ENCODE measurements at regions not wholly inside any gene's neighbourhood (a gene's known extent, or its start where the extent isn't known, plus 50 kb on each side); places are given as distances from the start of the nearest gene placed in this dataset.

- Histone ChIP-seq H3K4me1 (peaks cover 0 to 41% (median 2%) of the 10 kb centered on the region in 4 donors), H3K27me3 (no peaks in the 10 kb centered on the region), H3K4me3 (no peak overlapping the region), H3K27ac (no peak overlapping the region), H3K9me3 (no peaks in the 10 kb centered on the region), H3K36me3 (no peaks in the 10 kb centered on the region)
- no peak for DNase-seq
- TF ChIP-seq, protein P1, sequence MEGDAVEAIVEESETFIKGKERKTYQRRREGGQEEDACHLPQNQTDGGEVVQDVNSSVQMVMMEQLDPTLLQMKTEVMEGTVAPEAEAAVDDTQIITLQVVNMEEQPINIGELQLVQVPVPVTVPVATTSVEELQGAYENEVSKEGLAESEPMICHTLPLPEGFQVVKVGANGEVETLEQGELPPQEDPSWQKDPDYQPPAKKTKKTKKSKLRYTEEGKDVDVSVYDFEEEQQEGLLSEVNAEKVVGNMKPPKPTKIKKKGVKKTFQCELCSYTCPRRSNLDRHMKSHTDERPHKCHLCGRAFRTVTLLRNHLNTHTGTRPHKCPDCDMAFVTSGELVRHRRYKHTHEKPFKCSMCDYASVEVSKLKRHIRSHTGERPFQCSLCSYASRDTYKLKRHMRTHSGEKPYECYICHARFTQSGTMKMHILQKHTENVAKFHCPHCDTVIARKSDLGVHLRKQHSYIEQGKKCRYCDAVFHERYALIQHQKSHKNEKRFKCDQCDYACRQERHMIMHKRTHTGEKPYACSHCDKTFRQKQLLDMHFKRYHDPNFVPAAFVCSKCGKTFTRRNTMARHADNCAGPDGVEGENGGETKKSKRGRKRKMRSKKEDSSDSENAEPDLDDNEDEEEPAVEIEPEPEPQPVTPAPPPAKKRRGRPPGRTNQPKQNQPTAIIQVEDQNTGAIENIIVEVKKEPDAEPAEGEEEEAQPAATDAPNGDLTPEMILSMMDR (IDR thresholded peaks at IDR 0.05), result no peak
- intact Hi-C loops (cut with DNase I; ENCODE audit: low total_unique reads), result no loop called here
Measured at GRCh38 chr3:83454353-83454752, 1504.4 kb upstream of the CADM2 start.

GRCh38 chr3:83457551-83457950 is 1501.2 kb upstream of the CADM2 start:
- DNase-seq, result no peak
- Histone ChIP-seq H3K4me3 (no peak overlapping the region), H3K27me3 (no peaks in the 10 kb centered on the region), H3K27ac (no peak overlapping the region), H3K4me1 (peaks cover 0 to 25% (median 0%) of the 10 kb centered on the region in 4 donors), H3K36me3 (no peaks in the 10 kb centered on the region), H3K9me3 (no peaks in the 10 kb centered on the region)
- intact Hi-C loops (cut with DNase I; ENCODE audit: low total_unique reads), result loop anchor here (5.0 kb wide), 1 partner anchor 880 kb away; no protein-coding TSS in a partner anchor
- TF ChIP-seq, protein P1 (IDR thresholded peaks at IDR 0.05), result no peak

DNA sequence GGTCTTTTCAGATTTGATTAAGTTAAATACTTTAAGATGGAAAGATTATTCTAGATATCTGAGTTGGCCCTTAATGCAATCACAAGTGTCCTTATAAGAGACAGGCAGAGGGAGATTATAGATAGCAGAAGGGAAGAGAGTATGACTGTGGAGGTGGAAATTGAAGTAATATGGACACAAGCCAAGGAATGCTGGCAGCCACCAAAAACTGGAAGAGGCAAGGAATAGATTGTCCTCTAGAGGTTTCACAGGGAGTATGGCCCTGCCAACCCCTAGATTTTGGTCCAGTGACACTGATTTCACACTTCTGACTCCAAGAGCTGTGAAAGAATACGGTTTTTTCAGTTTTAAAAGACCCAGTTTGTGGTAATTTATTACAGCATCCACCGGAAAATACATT is 1498.7 kb upstream of the CADM2 start:
- intact Hi-C loops (cut with DNase I; ENCODE audit: low total_unique reads), result no loop called here
- H3K9me3 ChIP-seq, result no peaks in the 10 kb centered on the region
- H3K27me3 ChIP-seq, result no peaks in the 10 kb centered on the region
- H3K4me3 ChIP-seq, result no peak overlapping the region
- H3K27ac ChIP-seq, result no peak overlapping the region
- TF ChIP-seq, protein P1 (IDR thresholded peaks at IDR 0.05), result no peak
- no peak for DNase-seq
- H3K36me3 ChIP-seq, result no peaks in the 10 kb centered on the region
- peaks cover 0 to 6% (median 0%) of the 10 kb centered on the region in 4 donors for H3K4me1 ChIP-seq

GRCh38 chr3:83461411-83461810 is 1497.4 kb upstream of the CADM2 start:
- TF ChIP-seq, protein P1 (IDR thresholded peaks at IDR 0.05), result no peak
- DNase-seq, result no peak
- no peak overlapping the region for H3K27ac ChIP-seq

GRCh38 chr3:83477563-83477962 is 1481.2 kb upstream of the CADM2 start:
- no peak overlapping the region for H3K27ac ChIP-seq
- H3K4me1 ChIP-seq, result no peaks in the 10 kb centered on the region
- TF ChIP-seq, protein P1 (IDR thresholded peaks at IDR 0.05), result no peak
- intact Hi-C loops (cut with DNase I; ENCODE audit: low total_unique reads), result no loop called here
- no peak for DNase-seq
- no peaks in the 10 kb centered on the region for H3K36me3 ChIP-seq
- no peaks in the 10 kb centered on the region for H3K27me3 ChIP-seq
- no peak overlapping the region for H3K4me3 ChIP-seq
- H3K9me3 ChIP-seq, result no peaks in the 10 kb centered on the region

More at GRCh38 chr3:83461411-83461810, 1497.4 kb upstream of the CADM2 start:
- H3K36me3 ChIP-seq, result no peaks in the 10 kb centered on the region
- H3K9me3 ChIP-seq, result no peaks in the 10 kb centered on the region
- intact Hi-C loops (cut with DNase I; ENCODE audit: low total_unique reads), result no loop called here
- no peak overlapping the region for H3K4me3 ChIP-seq
- H3K27me3 ChIP-seq, result no peaks in the 10 kb centered on the region
- H3K4me1 ChIP-seq, result peaks cover 0 to 6% (median 0%) of the 10 kb centered on the region in 4 donors
